ENCODE measurements at regions not wholly inside any gene's neighbourhood (a gene's known extent, or its start where the extent isn't known, plus 50 kb on each side); places are given as distances from the start of the nearest gene placed in this dataset.

- Mint-ChIP-seq H3K36me3 (ENCODE audit: insufficient read depth, unreplicated experiment) (no peaks in the 10 kb centered on the region), H3K27ac (ENCODE audit: low read depth, unreplicated experiment) (no peak overlapping the region), H3K9me3 (ENCODE audit: unreplicated experiment) (no peaks in the 10 kb centered on the region), H3K4me3 (ENCODE audit: unreplicated experiment) (no peak overlapping the region), H3K27me3 (ENCODE audit: insufficient read depth, unreplicated experiment) (no peaks in the 10 kb centered on the region), H3K4me1 (ENCODE audit: insufficient read depth, unreplicated experiment) (no peaks in the 10 kb centered on the region)
- POLR2A ChIA-PET: no interaction called here
- CTCF ChIA-PET: interaction anchor here (0.7 to 8.9 kb wide), 3 partner anchors 36 to 718 kb away, joined by 3 to 103 read pairs (median 3); no protein-coding TSS in a partner anchor
- intact Hi-C loops (cut with micrococcal nuclease): no loop called here
- BruUV-seq (replicated peaks): no TSS peak
- DNase-seq (ENCODE audit: unreplicated experiment): no peak
- TF ChIP-seq CTCF (IDR thresholded peaks at IDR 0.05; ENCODE audit: unreplicated experiment): no peak
Observed at GRCh38 chr14:66398437-66398836, 87.7 kb upstream of the CCDC196 start.

DNA sequence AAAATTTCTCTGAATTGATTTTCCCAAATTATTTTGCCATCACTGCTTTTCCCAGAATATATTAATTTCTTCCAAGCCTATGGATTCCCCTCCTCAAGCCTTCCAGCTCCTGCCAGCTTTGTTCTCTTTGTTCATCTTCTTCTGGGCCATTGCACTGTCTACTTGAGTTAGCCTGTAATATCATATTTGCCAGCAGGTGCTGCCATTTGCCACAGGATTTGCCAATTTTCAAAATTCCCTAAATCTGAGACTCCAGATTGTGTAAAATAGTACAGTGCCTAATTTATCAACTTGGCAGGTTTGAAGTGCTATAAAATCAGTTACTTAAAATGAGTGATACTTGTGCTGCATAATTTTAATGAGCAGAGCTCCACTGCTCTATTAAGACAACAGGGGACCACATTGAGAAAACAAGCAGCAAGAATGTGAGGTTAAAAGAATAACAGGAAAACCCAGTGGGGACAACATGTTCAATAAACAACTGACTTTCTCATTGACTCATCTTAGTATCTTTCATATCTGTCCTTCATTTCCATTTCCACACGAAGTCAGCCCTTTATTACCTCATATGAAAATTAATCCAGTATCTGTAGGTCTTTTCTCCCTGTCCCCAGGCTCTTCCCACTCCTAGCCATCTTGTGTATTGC is 84.6 kb upstream of the CCDC196 start:
- ChIA-PET POLR2A (interaction anchor here (0.9 to 2.9 kb wide), 2 partner anchors 18 to 106 kb away, joined by 3 to 8 read pairs; partner anchors contain the start of gene GPHN), CTCF (interaction anchor here (0.6 to 8.9 kb wide), 27 partner anchors 10 to 1201 kb away, joined by 3 to 103 read pairs (median 4); no protein-coding TSS in a partner anchor)
- DNase-seq (ENCODE audit: unreplicated experiment): peak; percentile 52
- H3K36me3 Mint-ChIP-seq (ENCODE audit: insufficient read depth, unreplicated experiment): no peaks in the 10 kb centered on the region
- no peak overlapping the region for H3K27ac Mint-ChIP-seq (ENCODE audit: low read depth, unreplicated experiment)
- no TSS peak for BruUV-seq (replicated peaks)
- peak; percentile 61 for TF ChIP-seq CTCF (IDR thresholded peaks at IDR 0.05; ENCODE audit: unreplicated experiment)
- H3K4me1 Mint-ChIP-seq (ENCODE audit: insufficient read depth, unreplicated experiment): no peaks in the 10 kb centered on the region
- no peak overlapping the region for H3K4me3 Mint-ChIP-seq (ENCODE audit: unreplicated experiment)
- intact Hi-C loops (cut with micrococcal nuclease): loop anchor here (1.0 to 10.0 kb wide), 2 partner anchors 94 to 1237 kb away; no protein-coding TSS in a partner anchor
- no peaks in the 10 kb centered on the region for H3K27me3 Mint-ChIP-seq (ENCODE audit: insufficient read depth, unreplicated experiment)
- no peaks in the 10 kb centered on the region for H3K9me3 Mint-ChIP-seq (ENCODE audit: unreplicated experiment)

GRCh38 chr14:66403183-66403582 is 83.0 kb upstream of the CCDC196 start:
- intact Hi-C loops (cut with micrococcal nuclease): loop anchor here (1.0 to 10.0 kb wide), 2 partner anchors 44 to 1238 kb away; no protein-coding TSS in a partner anchor
- BruUV-seq (replicated peaks): no TSS peak
- peak; percentile 54 for DNase-seq (ENCODE audit: unreplicated experiment)
- Mint-ChIP-seq H3K36me3 (ENCODE audit: insufficient read depth, unreplicated experiment) (no peaks in the 10 kb centered on the region), H3K9me3 (ENCODE audit: unreplicated experiment) (no peaks in the 10 kb centered on the region), H3K27ac (ENCODE audit: low read depth, unreplicated experiment) (no peak overlapping the region), H3K4me1 (ENCODE audit: insufficient read depth, unreplicated experiment) (no peaks in the 10 kb centered on the region), H3K4me3 (ENCODE audit: unreplicated experiment) (no peak overlapping the region), H3K27me3 (ENCODE audit: insufficient read depth, unreplicated experiment) (no peaks in the 10 kb centered on the region)
- POLR2A ChIA-PET: interaction anchor here (1.0 to 2.9 kb wide), 2 partner anchors 40 to 104 kb away, joined by 3 to 8 read pairs; partner anchors contain the start of gene GPHN
- CTCF ChIA-PET: interaction anchor here (0.6 to 8.9 kb wide), 43 partner anchors 9 to 1239 kb away, joined by 3 to 103 read pairs (median 4); no protein-coding TSS in a partner anchor
- peak; percentile 28 for TF ChIP-seq CTCF (IDR thresholded peaks at IDR 0.05; ENCODE audit: unreplicated experiment)

GRCh38 chr14:66404051-66404545 is 82.1 kb upstream of the CCDC196 start:
- POLR2A ChIA-PET: no interaction called here
- TF ChIP-seq CTCF (IDR thresholded peaks at IDR 0.05; ENCODE audit: unreplicated experiment): no peak
- Mint-ChIP-seq H3K9me3 (ENCODE audit: unreplicated experiment) (no peaks in the 10 kb centered on the region), H3K4me1 (ENCODE audit: insufficient read depth, unreplicated experiment) (no peaks in the 10 kb centered on the region), H3K27me3 (ENCODE audit: insufficient read depth, unreplicated experiment) (no peaks in the 10 kb centered on the region), H3K36me3 (ENCODE audit: insufficient read depth, unreplicated experiment) (no peaks in the 10 kb centered on the region), H3K27ac (ENCODE audit: low read depth, unreplicated experiment) (no peak overlapping the region), H3K4me3 (ENCODE audit: unreplicated experiment) (no peak overlapping the region)
- BruUV-seq (replicated peaks): no TSS peak
- intact Hi-C loops (cut with micrococcal nuclease): loop anchor here (10.0 kb wide), 1 partner anchor 1239 kb away; no protein-coding TSS in a partner anchor
- DNase-seq (ENCODE audit: unreplicated experiment): no peak
- CTCF ChIA-PET: interaction anchor here (0.6 to 8.9 kb wide), 21 partner anchors 9 to 1240 kb away, joined by 3 to 103 read pairs (median 5); no protein-coding TSS in a partner anchor

Data from MCF 10A (cell line).